GM23338 (cell line): ENCODE measurements at regions not wholly inside any gene's neighbourhood (a gene's known extent, or its start where the extent isn't known, plus 50 kb on each side); places are given as distances from the start of the nearest gene placed in this dataset.

Source experiments
- CREB1 ChIP-seq: fragments of 250-450 bp; sonication (Bioruptor Pico); IDR thresholded peaks from 2 replicates; pipeline ENCODE4 v1.5.0; 2020; ENCODE audit warnings: low read depth, mild to moderate bottlenecking, moderate library complexity
- EZH2 ChIP-seq: fragments of 200-600 bp; sonication (generic); IDR thresholded peaks from one replicate; pipeline ENCODE4 v1.8.0; 2017; ENCODE audit warnings: antibody characterized with exemption, mild to moderate bottlenecking, low read depth; ENCODE audit not compliant: unreplicated experiment
- EZH2phosphoT487 ChIP-seq: fragments of 200-600 bp; sonication (generic); IDR thresholded peaks from one replicate; pipeline ENCODE4 v1.8.1; 2018; ENCODE audit warnings: antibody characterized with exemption; ENCODE audit not compliant: unreplicated experiment
- JUNB ChIP-seq: IDR thresholded peaks from one replicate; pipeline ENCODE4 v1.6.1; 2016; ENCODE audit warnings: antibody characterized with exemption; ENCODE audit not compliant: unreplicated experiment
- POLR2AphosphoS5 ChIP-seq: IDR thresholded peaks from 2 replicates; pipeline ENCODE4 v1.6.1; 2016; ENCODE audit warnings: antibody characterized with exemption, low read depth
- STAT1 ChIP-seq: IDR thresholded peaks from one replicate; pipeline ENCODE4 v1.6.1; 2016; ENCODE audit warnings: antibody characterized with exemption; ENCODE audit not compliant: unreplicated experiment
- TF ChIP-seq, protein P1 (sequence below), 2 experiments: fragments of 200-600 bp in 1 of 2; sonication (generic) in 1 of 2; conservative IDR thresholded peaks; 2 replicates each; pipeline versions ENCODE4 v1.5.1 to v1.6.1; 2016 to 2017; ENCODE audit warnings: antibody characterized with exemption in 2 of 2, low read depth in 2 of 2, mild to moderate bottlenecking in 2 of 2, moderate library complexity in 1 of 2
- TF ChIP-seq, protein P2 (sequence below): IDR thresholded peaks from one replicate; pipeline ENCODE4 v1.6.1; 2018; ENCODE audit warnings: antibody characterized with exemption; ENCODE audit not compliant: unreplicated experiment
- TF ChIP-seq, protein P3 (sequence below): IDR thresholded peaks from 2 replicates; pipeline ENCODE4 v1.6.1; 2016; ENCODE audit warnings: antibody characterized with exemption

DNA sequence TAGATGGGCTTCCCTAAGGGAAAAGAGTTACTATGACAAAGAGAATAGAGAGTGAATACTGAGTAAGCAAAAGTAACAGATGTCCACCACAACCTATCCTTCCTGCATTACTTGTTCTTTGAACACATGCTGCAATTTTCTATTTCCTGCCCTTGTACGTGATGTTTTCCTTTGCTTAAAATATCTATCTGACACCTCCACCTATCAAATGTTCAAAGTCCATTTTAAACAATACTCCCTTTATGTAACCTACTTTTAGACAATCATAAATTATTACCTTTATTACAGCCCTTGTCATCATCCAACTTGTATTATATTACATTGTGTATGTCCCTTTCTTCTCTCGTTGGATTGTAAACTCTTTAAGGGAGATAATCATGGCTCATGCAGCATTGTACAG lies 147.2 kb upstream of the DYRK2 start:
- TF ChIP-seq, protein P1, sequence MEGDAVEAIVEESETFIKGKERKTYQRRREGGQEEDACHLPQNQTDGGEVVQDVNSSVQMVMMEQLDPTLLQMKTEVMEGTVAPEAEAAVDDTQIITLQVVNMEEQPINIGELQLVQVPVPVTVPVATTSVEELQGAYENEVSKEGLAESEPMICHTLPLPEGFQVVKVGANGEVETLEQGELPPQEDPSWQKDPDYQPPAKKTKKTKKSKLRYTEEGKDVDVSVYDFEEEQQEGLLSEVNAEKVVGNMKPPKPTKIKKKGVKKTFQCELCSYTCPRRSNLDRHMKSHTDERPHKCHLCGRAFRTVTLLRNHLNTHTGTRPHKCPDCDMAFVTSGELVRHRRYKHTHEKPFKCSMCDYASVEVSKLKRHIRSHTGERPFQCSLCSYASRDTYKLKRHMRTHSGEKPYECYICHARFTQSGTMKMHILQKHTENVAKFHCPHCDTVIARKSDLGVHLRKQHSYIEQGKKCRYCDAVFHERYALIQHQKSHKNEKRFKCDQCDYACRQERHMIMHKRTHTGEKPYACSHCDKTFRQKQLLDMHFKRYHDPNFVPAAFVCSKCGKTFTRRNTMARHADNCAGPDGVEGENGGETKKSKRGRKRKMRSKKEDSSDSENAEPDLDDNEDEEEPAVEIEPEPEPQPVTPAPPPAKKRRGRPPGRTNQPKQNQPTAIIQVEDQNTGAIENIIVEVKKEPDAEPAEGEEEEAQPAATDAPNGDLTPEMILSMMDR (conservative IDR thresholded peaks at IDR 0.05; ENCODE audit: low read depth in 2 of 2), result no peak
- TF ChIP-seq, protein P2, sequence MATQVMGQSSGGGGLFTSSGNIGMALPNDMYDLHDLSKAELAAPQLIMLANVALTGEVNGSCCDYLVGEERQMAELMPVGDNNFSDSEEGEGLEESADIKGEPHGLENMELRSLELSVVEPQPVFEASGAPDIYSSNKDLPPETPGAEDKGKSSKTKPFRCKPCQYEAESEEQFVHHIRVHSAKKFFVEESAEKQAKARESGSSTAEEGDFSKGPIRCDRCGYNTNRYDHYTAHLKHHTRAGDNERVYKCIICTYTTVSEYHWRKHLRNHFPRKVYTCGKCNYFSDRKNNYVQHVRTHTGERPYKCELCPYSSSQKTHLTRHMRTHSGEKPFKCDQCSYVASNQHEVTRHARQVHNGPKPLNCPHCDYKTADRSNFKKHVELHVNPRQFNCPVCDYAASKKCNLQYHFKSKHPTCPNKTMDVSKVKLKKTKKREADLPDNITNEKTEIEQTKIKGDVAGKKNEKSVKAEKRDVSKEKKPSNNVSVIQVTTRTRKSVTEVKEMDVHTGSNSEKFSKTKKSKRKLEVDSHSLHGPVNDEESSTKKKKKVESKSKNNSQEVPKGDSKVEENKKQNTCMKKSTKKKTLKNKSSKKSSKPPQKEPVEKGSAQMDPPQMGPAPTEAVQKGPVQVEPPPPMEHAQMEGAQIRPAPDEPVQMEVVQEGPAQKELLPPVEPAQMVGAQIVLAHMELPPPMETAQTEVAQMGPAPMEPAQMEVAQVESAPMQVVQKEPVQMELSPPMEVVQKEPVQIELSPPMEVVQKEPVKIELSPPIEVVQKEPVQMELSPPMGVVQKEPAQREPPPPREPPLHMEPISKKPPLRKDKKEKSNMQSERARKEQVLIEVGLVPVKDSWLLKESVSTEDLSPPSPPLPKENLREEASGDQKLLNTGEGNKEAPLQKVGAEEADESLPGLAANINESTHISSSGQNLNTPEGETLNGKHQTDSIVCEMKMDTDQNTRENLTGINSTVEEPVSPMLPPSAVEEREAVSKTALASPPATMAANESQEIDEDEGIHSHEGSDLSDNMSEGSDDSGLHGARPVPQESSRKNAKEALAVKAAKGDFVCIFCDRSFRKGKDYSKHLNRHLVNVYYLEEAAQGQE, result no peak
- TF ChIP-seq EZH2phosphoT487 (no peak), EZH2 (no peak), STAT1 (no peak), POLR2AphosphoS5 (no peak), JUNB (no peak), CREB1 (CRISPR knock-in tag) (no peak)
- TF ChIP-seq, protein P3, sequence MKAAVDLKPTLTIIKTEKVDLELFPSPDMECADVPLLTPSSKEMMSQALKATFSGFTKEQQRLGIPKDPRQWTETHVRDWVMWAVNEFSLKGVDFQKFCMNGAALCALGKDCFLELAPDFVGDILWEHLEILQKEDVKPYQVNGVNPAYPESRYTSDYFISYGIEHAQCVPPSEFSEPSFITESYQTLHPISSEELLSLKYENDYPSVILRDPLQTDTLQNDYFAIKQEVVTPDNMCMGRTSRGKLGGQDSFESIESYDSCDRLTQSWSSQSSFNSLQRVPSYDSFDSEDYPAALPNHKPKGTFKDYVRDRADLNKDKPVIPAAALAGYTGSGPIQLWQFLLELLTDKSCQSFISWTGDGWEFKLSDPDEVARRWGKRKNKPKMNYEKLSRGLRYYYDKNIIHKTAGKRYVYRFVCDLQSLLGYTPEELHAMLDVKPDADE, result no peak
